HL-60 (cell line): ENCODE measurements at regions not wholly inside any gene's neighbourhood (a gene's known extent, or its start where the extent isn't known, plus 50 kb on each side); places are given as distances from the start of the nearest gene placed in this dataset.

Experiments
- DNase-seq, 2 experiments: peaks; one replicate each; pipeline ENCODE4 v3.0.0-alpha.2; 2010 to 2020; ENCODE audit warnings: low read depth in 1 of 2, low spot score in 1 of 2
- H3K27ac ChIP-seq: fragments of 250-450 bp; sonication (Bioruptor Pico); replicated peaks from 2 replicates; pipeline ENCODE4 v1.5.1; 2020; ENCODE audit warnings: mild to moderate bottlenecking, moderate library complexity
- H3K27me3 ChIP-seq: fragments of 250-450 bp; sonication (Bioruptor Pico); 2 replicates; pipeline ENCODE4 v1.5.1; 2021; ENCODE audit warnings: mild to moderate bottlenecking, moderate library complexity; ENCODE audit not compliant: insufficient read depth, poor library complexity, severe bottlenecking
- H3K4me3 ChIP-seq: replicated peaks from 2 replicates; pipeline ENCODE4 v1.5.1; 2011; ENCODE audit warnings: mild to moderate bottlenecking, control low read depth, low read length; ENCODE audit not compliant: insufficient read depth
- GABPA ChIP-seq: IDR thresholded peaks from 2 replicates; pipeline ENCODE4 v1.6.1; 2012; ENCODE audit warnings: low read depth
- POLR2AphosphoS5 ChIP-seq: IDR thresholded peaks from 2 replicates; pipeline ENCODE4 v1.6.1; 2012; ENCODE audit warnings: low read depth
- SPI1 ChIP-seq: IDR thresholded peaks from 2 replicates; pipeline ENCODE4 v1.6.1; 2012; ENCODE audit warnings: low read depth, mild to moderate bottlenecking, borderline replicate concordance
- TF ChIP-seq, protein P1 (sequence below): IDR thresholded peaks from 2 replicates; pipeline ENCODE4 v1.6.1; 2012; ENCODE audit warnings: low read depth; ENCODE audit not compliant: insufficient replicate concordance
- TF ChIP-seq, protein P2 (sequence below): IDR thresholded peaks from one replicate; pipeline ENCODE4 v1.5.1; 2011; ENCODE audit warnings: low read length, control low read depth, inconsistent platforms; ENCODE audit not compliant: insufficient read depth

DNA sequence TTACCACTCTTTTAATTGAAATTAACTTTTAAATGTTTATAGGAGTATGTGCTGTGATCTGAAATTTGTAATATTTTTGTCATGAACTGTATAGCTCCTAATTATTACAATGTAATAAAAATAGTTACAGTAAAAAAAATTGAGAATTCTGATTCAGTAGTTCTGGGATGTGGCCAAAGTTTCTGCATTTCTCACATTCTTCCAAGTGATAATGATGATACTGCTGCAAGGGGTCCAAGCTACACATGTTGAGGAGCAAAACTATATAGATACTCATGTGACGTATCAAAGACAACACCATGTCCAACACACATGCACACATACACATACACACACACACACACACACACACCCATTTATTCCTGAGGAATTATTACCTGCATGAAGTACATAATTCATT lies 71.0 kb upstream of the FAM83B start:
- TF ChIP-seq, protein P1, sequence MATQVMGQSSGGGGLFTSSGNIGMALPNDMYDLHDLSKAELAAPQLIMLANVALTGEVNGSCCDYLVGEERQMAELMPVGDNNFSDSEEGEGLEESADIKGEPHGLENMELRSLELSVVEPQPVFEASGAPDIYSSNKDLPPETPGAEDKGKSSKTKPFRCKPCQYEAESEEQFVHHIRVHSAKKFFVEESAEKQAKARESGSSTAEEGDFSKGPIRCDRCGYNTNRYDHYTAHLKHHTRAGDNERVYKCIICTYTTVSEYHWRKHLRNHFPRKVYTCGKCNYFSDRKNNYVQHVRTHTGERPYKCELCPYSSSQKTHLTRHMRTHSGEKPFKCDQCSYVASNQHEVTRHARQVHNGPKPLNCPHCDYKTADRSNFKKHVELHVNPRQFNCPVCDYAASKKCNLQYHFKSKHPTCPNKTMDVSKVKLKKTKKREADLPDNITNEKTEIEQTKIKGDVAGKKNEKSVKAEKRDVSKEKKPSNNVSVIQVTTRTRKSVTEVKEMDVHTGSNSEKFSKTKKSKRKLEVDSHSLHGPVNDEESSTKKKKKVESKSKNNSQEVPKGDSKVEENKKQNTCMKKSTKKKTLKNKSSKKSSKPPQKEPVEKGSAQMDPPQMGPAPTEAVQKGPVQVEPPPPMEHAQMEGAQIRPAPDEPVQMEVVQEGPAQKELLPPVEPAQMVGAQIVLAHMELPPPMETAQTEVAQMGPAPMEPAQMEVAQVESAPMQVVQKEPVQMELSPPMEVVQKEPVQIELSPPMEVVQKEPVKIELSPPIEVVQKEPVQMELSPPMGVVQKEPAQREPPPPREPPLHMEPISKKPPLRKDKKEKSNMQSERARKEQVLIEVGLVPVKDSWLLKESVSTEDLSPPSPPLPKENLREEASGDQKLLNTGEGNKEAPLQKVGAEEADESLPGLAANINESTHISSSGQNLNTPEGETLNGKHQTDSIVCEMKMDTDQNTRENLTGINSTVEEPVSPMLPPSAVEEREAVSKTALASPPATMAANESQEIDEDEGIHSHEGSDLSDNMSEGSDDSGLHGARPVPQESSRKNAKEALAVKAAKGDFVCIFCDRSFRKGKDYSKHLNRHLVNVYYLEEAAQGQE = no peak
- no peak for TF ChIP-seq GABPA
- no peak overlapping the region for H3K27ac ChIP-seq
- no peak for DNase-seq
- H3K27me3 ChIP-seq = no peaks in the 10 kb centered on the region
- H3K4me3 ChIP-seq = no peak overlapping the region

DNA sequence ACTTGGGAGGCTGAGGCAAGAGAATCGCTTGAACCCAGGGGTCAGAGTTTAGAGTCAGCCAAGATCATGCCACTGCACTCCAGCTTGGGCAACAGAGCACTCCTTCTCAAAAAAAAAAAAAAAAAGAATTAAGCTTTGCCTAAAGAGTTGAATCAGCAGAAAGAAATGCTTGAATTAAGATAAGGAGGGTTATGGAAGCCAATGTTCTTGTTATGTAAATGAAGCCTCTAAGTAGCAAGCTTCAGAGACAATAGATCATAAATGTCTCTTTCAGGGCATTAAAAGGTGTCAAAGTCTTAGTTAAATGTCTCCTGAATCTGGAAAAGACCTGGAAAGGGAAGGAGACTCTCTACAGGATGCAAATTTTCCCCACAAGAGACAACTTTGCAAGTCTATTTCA lies 69.7 kb upstream of the FAM83B start:
- Histone ChIP-seq H3K27me3 (no peaks in the 10 kb centered on the region), H3K4me3 (no peak overlapping the region), H3K27ac (no peak overlapping the region)
- no peak for DNase-seq
- TF ChIP-seq POLR2AphosphoS5 (no peak), SPI1 (no peak), GABPA (no peak)
- TF ChIP-seq, protein P2, sequence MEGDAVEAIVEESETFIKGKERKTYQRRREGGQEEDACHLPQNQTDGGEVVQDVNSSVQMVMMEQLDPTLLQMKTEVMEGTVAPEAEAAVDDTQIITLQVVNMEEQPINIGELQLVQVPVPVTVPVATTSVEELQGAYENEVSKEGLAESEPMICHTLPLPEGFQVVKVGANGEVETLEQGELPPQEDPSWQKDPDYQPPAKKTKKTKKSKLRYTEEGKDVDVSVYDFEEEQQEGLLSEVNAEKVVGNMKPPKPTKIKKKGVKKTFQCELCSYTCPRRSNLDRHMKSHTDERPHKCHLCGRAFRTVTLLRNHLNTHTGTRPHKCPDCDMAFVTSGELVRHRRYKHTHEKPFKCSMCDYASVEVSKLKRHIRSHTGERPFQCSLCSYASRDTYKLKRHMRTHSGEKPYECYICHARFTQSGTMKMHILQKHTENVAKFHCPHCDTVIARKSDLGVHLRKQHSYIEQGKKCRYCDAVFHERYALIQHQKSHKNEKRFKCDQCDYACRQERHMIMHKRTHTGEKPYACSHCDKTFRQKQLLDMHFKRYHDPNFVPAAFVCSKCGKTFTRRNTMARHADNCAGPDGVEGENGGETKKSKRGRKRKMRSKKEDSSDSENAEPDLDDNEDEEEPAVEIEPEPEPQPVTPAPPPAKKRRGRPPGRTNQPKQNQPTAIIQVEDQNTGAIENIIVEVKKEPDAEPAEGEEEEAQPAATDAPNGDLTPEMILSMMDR = no peak
- TF ChIP-seq, protein P1 = no peak

GRCh38 chr6:54778731-54779130 lies 67.8 kb upstream of the FAM83B start:
- TF ChIP-seq, protein P2 = no peak
- TF ChIP-seq SPI1 = no peak
- no peak overlapping the region for H3K4me3 ChIP-seq
- no peak overlapping the region for H3K27ac ChIP-seq
- DNase-seq = no peak
- H3K27me3 ChIP-seq = no peaks in the 10 kb centered on the region

DNA sequence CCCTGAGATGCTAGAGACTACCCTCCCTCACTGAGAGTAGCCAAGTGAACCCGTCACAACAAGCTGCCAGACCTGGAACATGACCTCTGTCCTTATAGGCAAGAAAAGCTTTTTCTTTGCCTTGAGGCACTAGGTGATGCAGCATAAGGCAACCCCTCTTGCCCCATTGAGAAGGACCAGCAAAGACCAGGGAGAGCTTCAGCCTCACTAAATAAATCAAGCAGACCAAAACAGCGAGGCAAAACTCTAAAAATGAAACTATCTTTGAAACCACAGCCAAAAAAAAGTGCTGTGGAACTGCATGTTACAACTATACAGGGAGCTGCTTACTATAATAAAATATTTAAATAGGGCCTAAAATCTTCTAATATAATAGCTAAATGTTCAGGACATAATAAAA lies 62.6 kb upstream of the FAM83B start:
- no peak for DNase-seq
- Histone ChIP-seq H3K27me3 (no peaks in the 10 kb centered on the region), H3K27ac (no peak overlapping the region), H3K4me3 (no peak overlapping the region)
- no peak for TF ChIP-seq SPI1
- no peak for TF ChIP-seq GABPA
- TF ChIP-seq, protein P2 = no peak
- TF ChIP-seq, protein P1 = no peak
